A549 (cell line): ENCODE measurements at regions not wholly inside any gene's neighbourhood (a gene's known extent, or its start where the extent isn't known, plus 50 kb on each side); places are given as distances from the start of the nearest gene placed in this dataset.

ENCODE experiments used
- CTCF ChIP-seq: fragments of >200 bp; sonication (Bioruptor Twin); formaldehyde crosslinking; IDR thresholded peaks from 3 replicates; pipeline ENCODE4 v1.5.1; 2016
- EP300 ChIP-seq, 2 experiments: fragments of >200 bp; sonication (Bioruptor Twin); formaldehyde crosslinking; IDR thresholded peaks; 2 replicates in 1 of 2; 3 replicates in 1 of 2; pipeline ENCODE4 v1.6.1; 2016 to 2017
- HDAC2 ChIP-seq: fragments of 200-600 bp; sonication (generic); IDR thresholded peaks from 2 replicates; pipeline ENCODE4 v1.6.1; 2016
- NR3C1 ChIP-seq: fragments of >200 bp; sonication (Bioruptor Twin); formaldehyde crosslinking; IDR thresholded peaks from 3 replicates; pipeline ENCODE4 v1.6.1; 2017
- POLR2A ChIP-seq: IDR thresholded peaks from 2 replicates; pipeline ENCODE4 v1.6.1; 2012; ENCODE audit warnings: mild to moderate bottlenecking, low read length
- POLR2AphosphoS2 ChIP-seq: conservative IDR thresholded peaks from 2 replicates; pipeline ENCODE4 v1.6.1; 2012; ENCODE audit warnings: low read length, improper control_type of control experiment, inconsistent platforms
- TF ChIP-seq, protein P1 (sequence below): IDR thresholded peaks from 2 replicates; pipeline ENCODE4 v1.6.1; 2012
- TF ChIP-seq, protein P2 (sequence below): fragments of >200 bp; sonication (Bioruptor Twin); formaldehyde crosslinking; IDR thresholded peaks from 3 replicates; pipeline ENCODE4 v1.6.1; 2016

DNA sequence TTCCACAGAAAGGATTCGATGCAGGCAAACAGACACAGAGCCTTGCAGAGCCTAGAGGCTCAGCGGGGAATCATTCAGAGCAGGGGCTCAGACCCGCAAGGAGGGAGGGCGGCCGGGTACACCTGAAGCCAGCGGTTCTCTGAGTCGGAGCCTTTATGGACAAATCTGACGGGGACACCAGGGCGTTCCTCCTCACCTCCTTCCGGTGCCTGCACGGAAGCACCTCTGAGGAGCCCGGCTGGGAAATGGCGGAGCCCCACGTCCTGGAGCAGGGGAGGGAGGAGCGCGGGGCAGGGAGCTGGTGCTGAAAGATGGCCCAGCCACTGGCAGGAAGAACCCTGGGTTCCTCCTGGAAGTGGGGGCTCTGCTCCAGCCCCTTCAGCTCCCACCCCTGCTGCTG is 193.5 kb upstream of the ALKAL2 start:
- no peak for TF ChIP-seq HDAC2
- no peak for TF ChIP-seq CTCF
- no peak for TF ChIP-seq EP300 (IDR thresholded peaks at IDR 0.05)
- no peak for TF ChIP-seq NR3C1
- TF ChIP-seq, protein P1, sequence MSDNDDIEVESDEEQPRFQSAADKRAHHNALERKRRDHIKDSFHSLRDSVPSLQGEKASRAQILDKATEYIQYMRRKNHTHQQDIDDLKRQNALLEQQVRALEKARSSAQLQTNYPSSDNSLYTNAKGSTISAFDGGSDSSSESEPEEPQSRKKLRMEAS = no peak
- TF ChIP-seq POLR2AphosphoS2 = no peak
- no peak for TF ChIP-seq POLR2A
- TF ChIP-seq, protein P2, sequence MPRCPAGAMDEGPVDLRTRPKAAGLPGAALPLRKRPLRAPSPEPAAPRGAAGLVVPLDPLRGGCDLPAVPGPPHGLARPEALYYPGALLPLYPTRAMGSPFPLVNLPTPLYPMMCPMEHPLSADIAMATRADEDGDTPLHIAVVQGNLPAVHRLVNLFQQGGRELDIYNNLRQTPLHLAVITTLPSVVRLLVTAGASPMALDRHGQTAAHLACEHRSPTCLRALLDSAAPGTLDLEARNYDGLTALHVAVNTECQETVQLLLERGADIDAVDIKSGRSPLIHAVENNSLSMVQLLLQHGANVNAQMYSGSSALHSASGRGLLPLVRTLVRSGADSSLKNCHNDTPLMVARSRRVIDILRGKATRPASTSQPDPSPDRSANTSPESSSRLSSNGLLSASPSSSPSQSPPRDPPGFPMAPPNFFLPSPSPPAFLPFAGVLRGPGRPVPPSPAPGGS = no peak
